ENCODE measurements at regions not wholly inside any gene's neighbourhood (a gene's known extent, or its start where the extent isn't known, plus 50 kb on each side); places are given as distances from the start of the nearest gene placed in this dataset.

GRCh38 chr18:69349912-69350597, 50.6 kb upstream of the DOK6 start:
- no peak for DNase-seq
